IPS-NIHi7 (cell line): ENCODE measurements at regions not wholly inside any gene's neighbourhood (a gene's known extent, or its start where the extent isn't known, plus 50 kb on each side); places are given as distances from the start of the nearest gene placed in this dataset.

ENCODE experiments used
- DNase-seq: peaks from one replicate; pipeline ENCODE4 v3.0.0; 2012; ENCODE audit warnings: mixed read lengths; ENCODE audit errors: extremely low spot score

DNA sequence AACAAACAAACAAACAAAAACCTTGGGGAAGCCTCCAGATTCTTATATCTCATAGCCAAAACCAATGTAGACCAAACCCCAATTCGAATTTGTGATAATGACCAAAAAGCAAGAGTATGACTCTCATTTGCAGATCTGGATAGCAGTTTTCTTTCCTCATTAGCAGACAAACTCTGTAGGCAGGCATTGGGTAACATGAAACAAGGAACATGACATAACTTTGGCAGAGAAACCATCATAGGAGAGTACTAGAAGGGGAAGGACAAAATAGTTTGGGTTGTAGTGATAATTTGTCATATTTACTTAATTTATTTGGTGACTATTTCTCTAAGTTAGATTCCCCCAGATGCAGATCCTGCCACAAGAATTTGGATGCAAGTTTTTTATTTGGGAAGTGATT, 187.8 kb downstream of the MID1IP1 start:
- DNase-seq: no peak

DNA sequence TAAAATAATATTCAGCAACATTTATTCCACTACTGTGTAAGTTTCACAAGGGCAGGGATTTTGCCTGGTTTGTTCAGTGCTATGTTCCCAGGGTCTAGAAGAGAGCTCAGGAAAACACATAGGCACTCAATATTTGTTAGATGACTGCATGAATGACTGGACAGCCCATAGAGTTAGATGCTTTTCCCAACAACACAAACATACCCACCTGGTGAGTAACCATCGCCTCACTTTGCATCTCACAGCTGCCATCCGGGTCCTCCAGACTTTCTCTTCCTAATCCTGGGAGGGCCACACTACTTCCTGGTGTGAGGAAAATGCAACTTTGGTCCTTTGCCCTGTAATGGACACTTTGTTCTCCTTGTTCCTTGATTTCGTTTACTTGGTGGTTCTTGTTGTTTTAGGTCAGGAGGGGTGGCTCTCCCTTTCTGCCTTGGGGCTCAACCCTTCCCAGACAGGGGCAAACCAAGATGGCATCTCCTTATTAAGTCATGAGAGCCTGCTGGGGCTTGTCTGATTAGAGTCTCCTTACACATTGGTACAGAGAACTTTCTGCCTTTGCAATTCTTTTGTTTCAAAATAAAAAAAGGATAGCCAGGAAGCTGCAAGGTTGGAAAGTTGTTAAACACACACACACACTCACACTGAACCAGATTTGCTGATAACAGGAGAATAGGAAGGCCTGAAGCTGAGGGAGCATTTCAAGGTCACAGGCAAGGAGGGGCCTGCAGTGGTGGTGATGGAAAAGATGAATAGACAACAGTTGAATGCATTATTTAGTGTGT, 190.6 kb downstream of the MID1IP1 start:
- DNase-seq: no peak

GRCh38 chrX:38992441-38993096, 191.3 kb downstream of the MID1IP1 start:
- no peak for DNase-seq

DNA sequence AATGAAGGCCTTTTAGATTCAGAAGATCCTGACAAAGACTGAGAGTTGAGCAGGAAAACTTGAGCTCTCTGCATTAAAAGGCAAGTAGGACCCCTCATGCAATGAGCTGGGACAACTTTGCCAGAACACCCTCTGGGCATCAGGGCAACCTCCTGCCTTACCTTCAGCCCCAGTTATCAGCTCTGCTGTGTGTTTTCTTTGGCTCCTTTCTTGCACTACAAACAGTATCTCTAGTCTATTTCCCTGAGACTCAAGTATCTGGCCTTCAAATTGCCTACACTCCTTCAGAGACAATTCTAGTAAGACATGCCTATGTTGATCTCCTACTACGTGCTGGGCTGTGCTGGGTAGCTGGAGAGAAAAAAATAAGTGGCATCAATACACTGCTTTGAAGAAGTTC, 192.2 kb downstream of the MID1IP1 start:
- DNase-seq: no peak

DNA sequence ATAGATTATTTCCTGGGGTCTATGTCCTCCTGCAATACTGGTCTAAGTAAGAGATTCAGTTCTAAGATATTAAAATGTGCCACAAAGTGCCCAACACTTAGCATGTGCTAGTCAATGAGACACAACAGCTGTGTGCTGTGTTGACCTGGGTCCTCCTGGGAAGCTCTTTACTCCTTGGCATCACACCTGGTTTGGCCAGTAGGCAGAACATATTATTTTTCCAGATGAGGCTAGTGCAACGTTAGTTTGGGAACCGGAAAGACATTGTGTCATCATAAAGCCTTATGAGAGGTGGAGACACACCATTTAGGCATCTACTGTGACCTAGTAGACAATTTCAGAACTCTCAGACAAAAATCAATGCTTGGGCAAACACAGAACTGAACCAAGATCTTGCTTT, 197.8 kb downstream of the MID1IP1 start:
- no peak for DNase-seq

GRCh38 chrX:38999967-39000745, 198.9 kb downstream of the MID1IP1 start:
- DNase-seq: no peak

GRCh38 chrX:39000802-39001201, 199.5 kb downstream of the MID1IP1 start:
- DNase-seq: no peak

GRCh38 chrX:39002466-39002865, 201.2 kb downstream of the MID1IP1 start:
- no peak for DNase-seq

DNA sequence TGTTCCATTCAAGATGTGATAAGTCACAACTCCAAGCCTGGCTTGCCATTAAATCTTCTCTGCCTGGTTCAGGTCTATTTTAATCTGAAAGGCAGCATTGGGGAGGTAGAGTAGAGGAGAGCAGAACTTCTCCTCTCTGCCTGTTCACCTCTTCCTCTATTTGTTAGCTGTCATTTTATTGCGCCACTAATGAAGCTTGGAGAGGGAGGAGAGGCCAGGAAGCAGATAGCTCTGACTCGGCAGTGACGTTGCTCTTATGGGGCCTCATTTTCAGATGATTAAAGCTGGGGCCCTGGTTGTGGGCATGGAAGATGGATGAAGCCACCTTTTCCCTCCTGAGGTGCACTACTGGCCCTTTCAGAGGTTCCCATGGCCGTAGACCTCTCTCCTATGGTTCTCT, 207.3 kb downstream of the MID1IP1 start:
- DNase-seq: peak; percentile 1

DNA sequence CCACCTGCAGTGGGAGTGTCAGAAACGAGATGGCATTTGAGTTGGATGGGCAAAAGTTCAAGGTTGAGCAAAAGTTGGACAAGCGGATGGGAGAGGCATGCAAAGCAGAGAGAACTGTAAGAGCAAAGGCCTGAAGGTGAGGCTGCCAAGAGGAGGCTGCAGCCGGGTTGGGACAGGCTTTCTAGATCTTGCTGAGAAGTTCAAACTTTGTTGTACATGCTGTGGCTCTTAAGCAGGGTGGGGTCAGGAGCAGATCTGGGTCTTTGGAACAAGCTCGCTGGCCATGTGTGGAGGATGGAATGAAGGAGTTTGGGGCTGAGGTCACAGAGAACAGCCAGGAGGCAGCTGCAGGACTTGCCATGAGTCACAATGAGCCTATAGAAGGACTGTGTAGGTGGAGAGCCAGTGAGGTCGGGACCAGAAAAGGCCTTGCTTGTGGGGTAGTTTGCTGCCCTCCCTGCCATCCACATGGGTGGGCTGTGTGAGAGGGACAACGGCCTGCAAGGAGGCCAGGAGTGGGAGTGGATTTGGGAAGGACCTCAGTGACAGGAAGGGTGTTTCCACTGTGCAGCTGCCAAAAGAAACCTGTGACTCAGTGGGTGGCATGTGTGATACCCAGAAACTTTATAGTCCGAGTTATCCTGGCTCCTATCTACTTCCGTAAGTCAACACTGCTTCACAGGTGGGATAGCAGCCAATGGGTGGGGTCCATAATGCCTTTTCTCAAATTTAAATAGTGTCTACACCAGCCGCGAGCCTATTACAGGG, 210.4 kb downstream of the MID1IP1 start:
- peak; percentile 16 for DNase-seq

DNA sequence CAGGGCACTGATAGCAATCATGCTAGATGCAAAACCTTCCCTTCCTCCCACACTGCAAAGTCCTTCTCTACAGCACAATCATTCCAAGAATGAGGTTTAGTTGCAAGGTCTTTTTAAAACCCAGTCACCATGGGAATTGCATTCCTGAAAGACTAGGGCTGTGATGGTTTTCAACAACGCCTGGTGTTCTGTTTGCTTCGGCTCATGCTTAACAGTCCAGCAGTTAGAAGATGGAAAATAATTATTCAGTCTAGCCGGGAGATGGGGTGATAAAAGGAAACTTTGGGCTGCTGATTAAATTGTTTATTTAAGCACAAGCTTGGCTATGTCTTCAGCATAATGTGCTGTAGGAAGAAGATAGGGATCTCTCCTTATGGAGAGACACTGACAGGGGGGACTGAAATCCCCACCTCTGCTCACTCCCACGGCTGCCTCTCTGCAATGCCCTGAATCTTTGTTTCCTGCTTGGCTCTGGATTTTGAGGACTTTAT, 211.4 kb downstream of the MID1IP1 start:
- DNase-seq: peak; percentile 11

GRCh38 chrX:39016556-39016955, 215.3 kb downstream of the MID1IP1 start:
- peak; percentile 6 for DNase-seq

- DNase-seq: peak; percentile 4
These were observed 215.8 kb downstream of the MID1IP1 start for GRCh38 chrX:39017077-39017476.

GRCh38 chrX:39017716-39018115, 216.5 kb downstream of the MID1IP1 start:
- DNase-seq: peak; percentile 45

GRCh38 chrX:39018541-39018940, 217.3 kb downstream of the MID1IP1 start:
- DNase-seq: peak; percentile 4

DNA sequence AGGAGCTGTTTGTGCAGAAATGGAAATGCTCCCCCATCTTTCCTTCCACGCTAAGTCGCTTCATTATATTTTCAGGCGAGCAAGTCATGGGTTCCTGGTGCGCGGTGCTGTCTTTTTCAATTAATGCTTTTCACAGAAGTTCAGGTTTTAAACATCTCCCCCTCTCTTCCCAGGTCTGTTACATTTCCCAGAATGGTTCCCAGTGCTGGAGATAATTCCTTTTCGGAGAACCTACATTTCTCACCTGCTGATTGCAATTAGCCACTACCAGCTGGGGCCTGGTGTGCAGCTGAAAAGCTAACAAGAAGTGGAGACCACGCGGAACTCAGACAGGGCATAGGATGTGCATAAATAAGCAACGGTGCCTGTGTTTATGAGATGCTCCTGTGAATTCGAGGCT, 217.8 kb downstream of the MID1IP1 start:
- peak; percentile 6 for DNase-seq

- peak; percentile 2 for DNase-seq
These were observed 218.9 kb downstream of the MID1IP1 start for GRCh38 chrX:39020051-39020669.

DNA sequence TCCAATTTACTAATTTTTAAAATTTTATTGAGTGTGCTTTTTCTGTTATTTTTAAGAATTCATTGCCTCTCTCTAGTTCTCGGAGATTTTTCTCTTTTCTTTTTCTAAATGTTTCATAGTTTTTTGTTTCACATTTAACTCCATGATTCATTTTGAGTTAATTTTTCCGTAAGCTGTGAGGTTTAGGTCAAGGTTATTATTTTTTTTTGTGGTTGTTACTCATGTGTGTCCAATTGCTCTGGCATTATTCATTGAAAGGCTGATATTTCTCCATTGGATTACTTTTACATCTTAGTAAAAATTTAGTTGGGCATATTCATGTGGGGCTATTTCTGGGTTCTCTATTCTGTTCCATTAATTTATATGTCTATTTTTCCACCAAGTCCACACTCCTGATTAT, 220.8 kb downstream of the MID1IP1 start:
- no peak for DNase-seq

DNA sequence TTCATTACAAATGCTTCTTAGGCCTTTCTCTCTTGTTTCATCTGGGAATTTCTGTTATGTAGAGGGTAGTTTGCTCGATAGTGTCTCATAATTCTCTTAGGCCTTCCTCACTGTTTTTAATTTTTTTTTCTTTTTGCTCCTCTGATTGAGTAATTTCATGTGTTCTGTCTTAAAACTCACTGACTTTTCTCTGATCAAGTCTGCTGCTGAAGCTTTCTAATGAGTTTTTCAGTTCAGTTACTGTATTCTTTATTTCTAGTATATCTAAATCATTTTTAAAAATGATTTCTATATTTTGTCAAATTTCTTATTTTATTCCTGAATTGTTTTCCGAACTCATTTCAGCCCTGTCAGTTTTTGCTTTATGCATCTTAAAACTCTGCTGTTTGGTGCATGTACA, 228.0 kb downstream of the MID1IP1 start:
- DNase-seq: no peak

GRCh38 chrX:39030636-39031035, 229.4 kb downstream of the MID1IP1 start:
- DNase-seq: peak; percentile 0

- no peak for DNase-seq
These were observed 238.6 kb downstream of the MID1IP1 start for GRCh38 chrX:39039890-39040289.
